GM10266 (cell line): ENCODE measurements at regions not wholly inside any gene's neighbourhood (a gene's known extent, or its start where the extent isn't known, plus 50 kb on each side); places are given as distances from the start of the nearest gene placed in this dataset.

Experiments
- DNase-seq: peaks from one replicate; pipeline ENCODE4 v3.0.0; 2012; ENCODE audit errors: extremely low spot score
- CTCF ChIP-seq: IDR thresholded peaks from 2 replicates; pipeline ENCODE4 v1.5.1; 2012; ENCODE audit warnings: mild to moderate bottlenecking, low read depth; ENCODE audit not compliant: control insufficient read depth, insufficient read depth; ENCODE audit errors: missing control alignments

GRCh38 chr10:36634916-36635315 lies 490.5 kb upstream of the ANKRD30A start:
- no peak for DNase-seq

GRCh38 chr10:36630267-36630666 lies 495.1 kb upstream of the ANKRD30A start:
- TF ChIP-seq CTCF = no peak
- DNase-seq = no peak

More at GRCh38 chr10:36634916-36635315, 490.5 kb upstream of the ANKRD30A start:
- no peak for TF ChIP-seq CTCF

- no peak for DNase-seq
- TF ChIP-seq CTCF = no peak
Measured at GRCh38 chr10:36629476-36629875, 495.9 kb upstream of the ANKRD30A start.

- no peak for DNase-seq
- TF ChIP-seq CTCF = no peak
Measured at GRCh38 chr10:36624551-36625100, 500.8 kb upstream of the ANKRD30A start.

GRCh38 chr10:36621346-36621745 lies 504.1 kb upstream of the ANKRD30A start:
- no peak for TF ChIP-seq CTCF
- DNase-seq = no peak

- no peak for DNase-seq
- no peak for TF ChIP-seq CTCF
Measured at GRCh38 chr10:36612436-36612835, 513.0 kb upstream of the ANKRD30A start.

GRCh38 chr10:36608866-36609265 lies 516.5 kb upstream of the ANKRD30A start:
- DNase-seq = no peak
- TF ChIP-seq CTCF = no peak
